HUES48 (cell line): ENCODE measurements at regions not wholly inside any gene's neighbourhood (a gene's known extent, or its start where the extent isn't known, plus 50 kb on each side); places are given as distances from the start of the nearest gene placed in this dataset.

Experiments used
- H3K27ac ChIP-seq: one replicate; pipeline ENCODE4 v1.7.0; 2013; ENCODE audit warnings: low read depth, low read length, inconsistent platforms
- H3K27me3 ChIP-seq: 2 replicates; pipeline ENCODE4 v1.6.1; 2013; ENCODE audit warnings: mild to moderate bottlenecking, low read length; ENCODE audit not compliant: control insufficient read depth, insufficient read depth
- H3K36me3 ChIP-seq: 2 replicates; pipeline ENCODE4 v1.6.1; 2013; ENCODE audit warnings: low read length; ENCODE audit not compliant: control insufficient read depth, insufficient read depth
- H3K4me1 ChIP-seq: 2 replicates; pipeline ENCODE4 v1.6.1; 2013; ENCODE audit warnings: mild to moderate bottlenecking, low read length; ENCODE audit not compliant: control insufficient read depth, insufficient read depth
- H3K4me3 ChIP-seq: 2 replicates; pipeline ENCODE4 v1.5.1; 2013; ENCODE audit warnings: mild to moderate bottlenecking, low read depth, low read length
- H3K9ac ChIP-seq: 2 replicates; pipeline ENCODE4 v1.6.1; 2013; ENCODE audit warnings: mild to moderate bottlenecking, low read depth, low read length, moderate library complexity
- H3K9me3 ChIP-seq: 2 replicates; pipeline ENCODE4 v1.6.1; 2013; ENCODE audit warnings: low read length; ENCODE audit not compliant: control insufficient read depth, insufficient read depth

DNA sequence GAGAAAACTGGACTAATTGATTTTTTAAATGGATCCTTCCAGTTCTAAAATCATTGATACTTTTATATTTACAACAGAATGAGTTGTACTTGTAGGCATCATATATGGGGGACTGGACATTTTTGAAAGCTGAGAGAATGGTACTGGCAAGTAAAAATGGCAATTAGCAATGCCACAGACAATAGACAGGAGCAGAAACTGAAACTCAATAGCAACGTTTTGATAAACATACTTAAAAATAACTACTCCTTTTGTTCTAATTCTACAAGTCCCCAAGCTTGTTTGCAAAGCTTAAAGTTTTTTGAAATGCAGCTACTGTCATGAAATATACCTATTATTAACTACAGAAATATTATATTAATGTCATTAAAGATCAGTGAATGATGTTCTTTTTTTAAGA lies 52.8 kb upstream of the FBXL7 start:
- Histone ChIP-seq H3K27me3 (no peaks in the 10 kb centered on the region), H3K4me1 (no peaks in the 10 kb centered on the region), H3K4me3 (no peak overlapping the region), H3K9ac (no peak overlapping the region), H3K9me3 (no peaks in the 10 kb centered on the region), H3K27ac (no peak overlapping the region), H3K36me3 (no peaks in the 10 kb centered on the region)

GRCh38 chr5:15446552-15446951 lies 53.4 kb upstream of the FBXL7 start:
- H3K36me3 ChIP-seq: no peaks in the 10 kb centered on the region
- H3K27me3 ChIP-seq: no peaks in the 10 kb centered on the region
- H3K4me3 ChIP-seq: no peak overlapping the region
- H3K27ac ChIP-seq: no peak overlapping the region
- no peak overlapping the region for H3K9ac ChIP-seq
- H3K9me3 ChIP-seq: no peaks in the 10 kb centered on the region
- no peaks in the 10 kb centered on the region for H3K4me1 ChIP-seq

DNA sequence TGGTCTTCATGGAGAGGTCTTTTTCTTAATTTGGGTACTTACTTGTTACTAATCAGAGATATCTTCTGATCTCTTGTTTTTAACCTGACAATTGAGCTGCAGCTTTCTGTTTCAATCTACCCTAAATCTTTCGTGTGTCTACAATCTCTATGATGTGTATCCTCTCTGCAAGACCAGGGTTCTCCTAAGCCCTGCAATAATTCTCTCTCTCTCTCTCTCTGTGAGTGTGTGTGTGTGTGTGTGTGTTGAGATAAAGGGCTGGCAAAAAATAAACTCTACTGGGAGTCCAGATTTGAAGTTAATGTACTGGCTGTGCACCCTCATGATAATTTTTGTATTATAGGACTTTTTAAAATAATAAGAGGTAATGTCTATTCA lies 57.8 kb upstream of the FBXL7 start:
- Histone ChIP-seq H3K4me1 (peaks cover 4% of the 10 kb centered on the region; the same call in 1 of the 2 replicates), H3K27me3 (no peaks in the 10 kb centered on the region), H3K36me3 (no peaks in the 10 kb centered on the region), H3K9me3 (no peaks in the 10 kb centered on the region), H3K9ac (no peak overlapping the region), H3K27ac (no peak overlapping the region), H3K4me3 (no peak overlapping the region)

GRCh38 chr5:15441433-15442192 lies 58.4 kb upstream of the FBXL7 start:
- Histone ChIP-seq H3K9ac (no peak overlapping the region), H3K36me3 (no peaks in the 10 kb centered on the region), H3K9me3 (no peaks in the 10 kb centered on the region), H3K27me3 (no peaks in the 10 kb centered on the region), H3K4me3 (no peak overlapping the region), H3K4me1 (peaks cover 4% of the 10 kb centered on the region; the same call in 1 of the 2 replicates), H3K27ac (no peak overlapping the region)

DNA sequence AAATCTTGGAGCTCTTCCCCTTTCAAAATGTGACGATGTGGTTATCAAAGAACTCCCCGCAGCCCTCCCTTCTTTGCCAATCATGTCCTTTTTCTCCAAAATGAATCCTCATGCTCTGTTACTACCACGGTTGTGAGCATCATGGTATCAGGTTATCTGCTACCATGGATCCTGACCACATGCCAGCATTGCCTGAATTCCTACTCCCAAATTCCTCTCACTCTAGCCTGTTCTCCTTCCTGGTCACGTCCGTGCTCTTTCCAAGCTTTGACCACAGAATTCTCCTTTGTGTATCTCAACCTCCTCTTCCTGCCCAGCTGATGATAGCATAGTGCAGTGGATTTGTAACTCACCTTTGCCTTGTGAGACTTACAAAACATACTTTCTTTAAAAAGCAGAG lies 59.5 kb upstream of the FBXL7 start:
- Histone ChIP-seq H3K4me3 (no peak overlapping the region), H3K9ac (no peak overlapping the region)

GRCh38 chr5:15439801-15440200 lies 60.2 kb upstream of the FBXL7 start:
- no peak overlapping the region for H3K27ac ChIP-seq
- no peaks in the 10 kb centered on the region for H3K36me3 ChIP-seq
- H3K4me1 ChIP-seq: peaks cover 4% of the 10 kb centered on the region; the same call in 1 of the 2 replicates
- H3K9ac ChIP-seq: no peak overlapping the region
- H3K4me3 ChIP-seq: no peak overlapping the region
- no peaks in the 10 kb centered on the region for H3K9me3 ChIP-seq
- H3K27me3 ChIP-seq: no peaks in the 10 kb centered on the region

More for the DNA sequence above, 59.5 kb upstream of the FBXL7 start:
- no peaks in the 10 kb centered on the region for H3K9me3 ChIP-seq
- no peaks in the 10 kb centered on the region for H3K36me3 ChIP-seq
- H3K4me1 ChIP-seq: peaks cover 4% of the 10 kb centered on the region; the same call in 1 of the 2 replicates
- H3K27me3 ChIP-seq: no peaks in the 10 kb centered on the region
- H3K27ac ChIP-seq: no peak overlapping the region

DNA sequence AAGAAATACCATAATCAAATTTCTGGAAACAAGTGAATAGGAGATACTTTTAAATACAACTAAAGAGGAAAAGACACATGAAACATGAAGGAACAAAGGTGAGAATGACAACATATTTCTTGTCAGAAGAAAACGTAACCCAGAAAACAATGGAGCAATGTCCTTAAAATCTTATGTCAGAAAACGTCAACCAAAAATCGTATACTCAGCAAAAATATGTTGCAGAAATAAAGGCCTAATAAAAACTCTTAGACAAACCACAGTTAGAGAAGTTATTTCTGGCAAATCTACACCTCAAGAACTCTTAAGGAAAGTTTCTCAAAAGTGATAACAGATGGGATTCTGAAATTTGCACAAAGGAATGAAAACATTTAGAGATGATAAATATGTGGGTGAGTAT lies 66.3 kb upstream of the FBXL7 start:
- Histone ChIP-seq H3K9ac (no peak overlapping the region), H3K4me3 (no peak overlapping the region), H3K36me3 (no peaks in the 10 kb centered on the region), H3K27me3 (no peaks in the 10 kb centered on the region), H3K9me3 (no peaks in the 10 kb centered on the region), H3K27ac (no peak overlapping the region), H3K4me1 (no peaks in the 10 kb centered on the region)

- Histone ChIP-seq H3K27ac (no peak overlapping the region), H3K9me3 (no peaks in the 10 kb centered on the region), H3K4me1 (peaks cover under 1% of the 10 kb centered on the region; the same call in 1 of the 2 replicates), H3K9ac (no peak overlapping the region), H3K4me3 (no peak overlapping the region), H3K36me3 (no peaks in the 10 kb centered on the region), H3K27me3 (no peaks in the 10 kb centered on the region)
Observed at GRCh38 chr5:15431923-15432322, 68.1 kb upstream of the FBXL7 start.

GRCh38 chr5:15425766-15426165 lies 74.2 kb upstream of the FBXL7 start:
- H3K36me3 ChIP-seq: no peaks in the 10 kb centered on the region
- no peak overlapping the region for H3K9ac ChIP-seq
- no peaks in the 10 kb centered on the region for H3K9me3 ChIP-seq
- no peak overlapping the region for H3K27ac ChIP-seq
- peak overlapping the region; percentile 43 for H3K4me3 ChIP-seq
- no peaks in the 10 kb centered on the region for H3K27me3 ChIP-seq
- H3K4me1 ChIP-seq: peaks cover 19% of the 10 kb centered on the region

- Histone ChIP-seq H3K9ac (no peak overlapping the region), H3K36me3 (no peaks in the 10 kb centered on the region), H3K4me1 (peaks cover 19% of the 10 kb centered on the region), H3K27me3 (no peaks in the 10 kb centered on the region), H3K9me3 (no peaks in the 10 kb centered on the region), H3K4me3 (no peak overlapping the region), H3K27ac (no peak overlapping the region)
Observed at GRCh38 chr5:15424769-15425168, 75.2 kb upstream of the FBXL7 start.

DNA sequence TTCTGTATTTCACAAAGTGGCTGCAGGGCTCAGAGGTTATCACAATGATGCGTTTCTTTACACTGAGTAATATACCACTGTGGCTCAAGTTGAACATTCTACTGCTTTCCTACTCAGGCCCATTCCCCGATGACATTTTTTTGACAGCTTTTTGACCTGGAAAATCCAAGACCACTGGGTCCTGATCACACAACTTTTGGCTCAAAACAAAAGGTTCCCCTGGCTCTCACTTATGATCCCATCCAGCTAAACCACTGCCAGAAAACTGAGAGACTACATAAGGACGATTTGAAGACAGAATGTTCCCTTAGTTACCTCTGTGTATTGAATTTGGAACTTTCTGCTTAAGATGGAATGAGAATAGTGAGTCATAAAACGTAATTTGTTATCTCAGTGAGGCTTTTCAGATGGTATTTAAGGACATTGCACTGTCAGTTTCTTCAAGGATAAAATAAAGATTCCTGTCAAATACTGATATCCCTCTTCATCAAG lies 78.0 kb upstream of the FBXL7 start:
- Histone ChIP-seq H3K4me3 (no peak overlapping the region), H3K27me3 (no peaks in the 10 kb centered on the region), H3K4me1 (peaks cover 19% of the 10 kb centered on the region), H3K9me3 (no peaks in the 10 kb centered on the region), H3K36me3 (no peaks in the 10 kb centered on the region), H3K27ac (no peak overlapping the region), H3K9ac (no peak overlapping the region)
